Stimulated activated CD8-positive, alpha-beta memory T cell treated with anti-CD3 and anti-CD28 coated beads, Interleukin-4, amount 100 ng/mL, for 48 hours (primary cell): ENCODE measurements at regions not wholly inside any gene's neighbourhood (a gene's known extent, or its start where the extent isn't known, plus 50 kb on each side); places are given as distances from the start of the nearest gene placed in this dataset.
"Not testable (repeated sequence)": the region's sequence is repeated elsewhere in the genome, so short reads cannot be mapped to it uniquely, and the experiment has no call there.

Experiments used
- DNase-seq: peaks from one replicate; pipeline ENCODE4 v3.0.0-alpha.2; 2020

GRCh38 chr12:72723732-72724131 lies 451.6 kb downstream of the TRHDE start:
- DNase-seq: no peak

DNA sequence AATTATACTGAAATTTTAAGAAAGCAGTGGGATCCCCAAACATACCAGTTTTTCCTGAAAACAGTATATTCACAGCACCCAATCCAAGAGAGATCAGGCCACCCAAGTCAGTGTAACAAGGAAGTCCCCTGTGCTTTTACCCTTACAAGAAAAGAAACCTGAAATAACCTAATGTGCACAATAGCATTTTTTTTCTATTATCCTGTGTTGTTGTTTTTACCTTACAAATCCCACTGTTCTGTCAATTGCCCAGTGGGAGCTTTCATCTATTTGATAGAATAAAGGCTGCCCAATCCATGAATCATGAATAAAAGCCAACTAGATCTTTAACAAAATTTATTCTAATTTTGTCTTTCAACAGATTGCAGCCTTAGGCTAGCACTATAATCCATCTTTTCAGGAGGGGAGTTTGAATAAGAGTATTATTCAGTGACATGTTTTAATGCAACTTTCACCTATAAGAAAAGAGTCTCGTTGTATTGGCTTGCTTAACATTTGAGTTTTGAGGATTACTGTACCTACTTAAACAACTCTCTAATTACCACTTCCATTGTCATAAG lies 457.4 kb downstream of the TRHDE start:
- no peak for DNase-seq

DNA sequence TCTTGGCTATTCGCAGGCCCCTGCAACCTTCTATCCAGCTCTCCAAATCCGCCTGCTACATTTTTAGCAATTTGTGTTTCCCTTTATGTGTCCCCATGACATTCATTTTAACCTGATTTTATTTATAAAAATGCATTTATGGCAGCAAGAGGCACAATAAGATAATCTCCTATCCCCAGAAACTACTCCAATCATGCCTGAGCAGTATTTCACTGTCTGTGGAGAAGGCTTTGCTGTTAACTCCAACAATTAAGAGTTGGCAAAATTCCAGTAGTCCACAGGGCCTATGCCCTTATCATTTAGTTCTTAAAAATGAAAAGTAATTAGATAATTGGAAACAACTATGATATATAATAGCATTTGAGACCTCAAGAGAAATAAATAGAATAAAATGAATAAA lies 462.4 kb downstream of the TRHDE start:
- DNase-seq: no peak

DNA sequence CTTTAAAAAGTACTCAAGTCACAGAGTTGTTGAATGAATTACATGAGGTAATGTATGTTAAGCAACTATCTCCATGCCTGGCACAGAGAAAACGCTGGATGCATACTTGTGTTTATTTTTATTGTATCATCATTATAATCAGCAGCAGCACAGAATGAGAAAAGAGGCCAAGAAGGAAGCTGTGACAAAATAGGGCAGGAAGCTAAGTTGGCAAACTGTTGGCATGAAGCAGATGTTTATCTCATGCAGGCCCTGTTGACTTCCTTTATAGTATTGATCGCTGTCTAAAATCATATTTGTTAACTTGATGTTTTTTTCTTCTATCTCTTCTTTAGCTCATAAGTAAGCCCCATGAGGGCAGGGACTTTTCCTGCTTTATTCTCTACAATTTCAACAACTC lies 466.6 kb downstream of the TRHDE start:
- no peak for DNase-seq

DNA sequence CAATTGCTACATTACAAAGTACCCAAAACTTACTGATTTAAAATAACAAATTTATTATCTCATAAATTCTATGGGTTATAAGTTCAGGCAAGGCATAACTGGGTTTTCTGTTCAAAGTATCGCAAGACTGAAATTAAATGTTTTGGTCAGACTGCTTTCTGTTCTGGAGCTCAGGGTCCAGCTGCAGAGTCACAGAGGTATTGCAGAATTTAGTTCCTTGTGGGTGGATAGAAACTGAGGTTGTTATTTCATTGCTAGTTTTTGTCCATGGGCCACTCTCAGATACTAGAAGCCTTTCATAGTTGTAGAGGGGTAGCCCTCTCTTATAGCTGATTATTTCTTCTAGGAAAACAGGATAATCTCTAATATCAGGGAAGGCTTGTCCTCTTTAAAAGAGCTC lies 467.9 kb downstream of the TRHDE start:
- no peak for DNase-seq

DNA sequence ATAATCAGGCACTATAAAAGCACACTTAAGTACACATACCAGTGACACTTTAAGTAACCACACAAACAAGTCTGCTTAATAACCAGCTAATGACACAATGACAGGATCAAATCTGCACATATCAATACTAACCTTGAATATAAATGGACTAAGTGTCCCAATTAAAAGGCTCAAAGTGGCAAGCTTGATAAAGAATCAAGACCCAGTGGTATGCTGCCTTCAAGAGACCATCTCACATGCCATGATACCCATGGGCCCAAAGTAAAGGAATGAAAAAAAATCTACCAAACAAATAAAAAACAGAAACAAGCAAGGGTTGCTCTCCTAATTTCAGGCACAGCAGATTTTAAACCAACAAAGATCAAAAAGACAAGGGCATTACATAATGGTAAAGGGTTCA lies 470.4 kb downstream of the TRHDE start:
- DNase-seq: no peak

DNA sequence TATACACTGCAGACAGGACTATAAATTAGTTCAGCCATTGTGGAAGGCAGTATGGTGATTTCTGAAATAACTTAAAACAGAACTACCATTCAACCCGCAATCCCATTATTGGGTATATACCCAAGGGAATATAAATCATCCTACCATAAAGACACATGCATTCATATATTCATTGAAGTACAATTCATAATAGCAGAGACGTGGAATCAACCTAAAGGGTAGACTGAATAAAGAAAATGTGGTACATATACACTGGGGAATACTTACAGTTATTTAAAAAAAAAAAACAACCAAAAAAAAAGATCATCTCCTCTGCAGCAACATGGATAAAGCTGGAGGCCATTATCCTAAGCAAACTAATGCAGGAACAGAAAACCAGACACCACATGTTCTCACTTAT lies 473.9 kb downstream of the TRHDE start:
- no peak for DNase-seq

DNA sequence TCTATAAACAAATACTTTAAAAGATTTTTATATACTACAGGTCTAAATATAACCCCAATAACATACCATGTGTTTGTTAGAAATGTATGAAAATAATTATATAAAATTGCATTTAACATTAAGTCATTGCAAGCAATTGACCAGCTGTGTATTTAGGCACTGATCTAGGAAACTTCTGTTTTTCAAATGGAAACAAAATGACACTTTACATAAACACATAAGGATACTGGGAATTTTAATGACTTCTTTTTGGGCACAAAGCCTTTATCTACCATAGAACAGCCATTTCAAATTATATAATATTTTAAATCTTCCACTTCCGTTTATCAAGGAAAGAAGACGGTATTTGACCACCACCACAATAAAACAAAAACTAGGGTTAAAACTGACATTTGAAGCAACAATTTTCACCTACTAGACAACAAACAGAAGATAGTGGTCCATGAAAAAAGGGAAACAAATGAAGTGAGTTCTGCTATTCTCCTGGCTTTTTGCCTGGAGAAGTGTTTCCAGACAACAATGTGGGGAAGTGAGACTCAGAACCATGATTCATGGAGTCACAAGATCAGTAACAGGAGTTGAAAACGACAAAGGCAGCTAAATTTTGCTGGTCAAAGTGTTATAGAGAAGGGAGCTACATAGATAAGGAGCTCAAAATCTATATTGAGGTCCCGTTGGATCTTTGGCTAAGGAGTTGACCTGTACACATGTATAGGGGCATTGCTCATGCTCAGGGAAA lies 475.1 kb downstream of the TRHDE start:
- no peak for DNase-seq

GRCh38 chr12:72748971-72749370 lies 476.8 kb downstream of the TRHDE start:
- DNase-seq: no peak

GRCh38 chr12:72753571-72753970 lies 481.4 kb downstream of the TRHDE start:
- no peak for DNase-seq

- DNase-seq: not testable (repeated sequence)
Observed at GRCh38 chr12:72754026-72754425, 481.9 kb downstream of the TRHDE start.

GRCh38 chr12:72766517-72766916 lies 494.3 kb downstream of the TRHDE start:
- no peak for DNase-seq

DNA sequence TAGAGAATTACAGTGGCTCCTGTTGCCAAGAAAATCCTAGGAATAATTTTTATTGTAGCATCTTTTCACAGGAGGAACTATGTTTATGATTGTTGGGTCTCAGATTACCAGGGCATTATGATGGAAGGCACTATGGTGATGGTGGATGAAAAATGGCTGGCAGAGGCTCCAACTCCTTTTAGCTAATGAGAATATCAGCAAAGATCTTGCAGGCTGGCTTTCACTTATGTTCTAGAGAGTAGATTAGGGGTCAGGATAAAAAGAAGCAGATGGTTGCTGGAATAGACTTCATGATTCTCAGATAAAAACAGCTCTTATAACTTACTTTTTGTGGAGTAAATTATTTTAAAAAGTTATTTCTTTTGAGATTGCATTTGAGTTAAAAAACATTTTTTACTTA lies 501.9 kb downstream of the TRHDE start:
- DNase-seq: no peak

GRCh38 chr12:72777806-72778205 lies 505.6 kb downstream of the TRHDE start:
- no peak for DNase-seq

DNA sequence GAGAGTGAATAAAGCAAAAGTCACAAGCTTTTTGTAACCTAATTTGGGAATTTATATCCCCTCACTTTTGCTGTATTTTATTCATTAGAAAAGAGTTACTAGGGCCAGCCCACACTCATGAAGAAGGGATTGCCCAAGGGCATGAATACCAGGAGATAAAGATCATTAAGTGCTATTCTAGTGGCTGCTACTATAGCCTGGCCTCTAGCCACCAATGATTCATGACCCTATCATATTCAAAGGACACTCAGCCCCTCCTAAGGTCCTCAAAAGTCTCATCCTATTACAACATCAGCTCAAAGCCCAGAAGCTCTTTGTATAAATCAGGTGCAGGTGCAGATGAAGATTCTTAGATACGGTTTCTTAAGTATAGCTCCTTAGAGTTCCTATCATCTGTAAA lies 518.1 kb downstream of the TRHDE start:
- no peak for DNase-seq

GRCh38 chr12:72792889-72793288 lies 520.7 kb downstream of the TRHDE start:
- no peak for DNase-seq

GRCh38 chr12:72793796-72794195 lies 521.6 kb downstream of the TRHDE start:
- no peak for DNase-seq

GRCh38 chr12:72815421-72815820 lies 543.3 kb downstream of the TRHDE start:
- DNase-seq: no peak

DNA sequence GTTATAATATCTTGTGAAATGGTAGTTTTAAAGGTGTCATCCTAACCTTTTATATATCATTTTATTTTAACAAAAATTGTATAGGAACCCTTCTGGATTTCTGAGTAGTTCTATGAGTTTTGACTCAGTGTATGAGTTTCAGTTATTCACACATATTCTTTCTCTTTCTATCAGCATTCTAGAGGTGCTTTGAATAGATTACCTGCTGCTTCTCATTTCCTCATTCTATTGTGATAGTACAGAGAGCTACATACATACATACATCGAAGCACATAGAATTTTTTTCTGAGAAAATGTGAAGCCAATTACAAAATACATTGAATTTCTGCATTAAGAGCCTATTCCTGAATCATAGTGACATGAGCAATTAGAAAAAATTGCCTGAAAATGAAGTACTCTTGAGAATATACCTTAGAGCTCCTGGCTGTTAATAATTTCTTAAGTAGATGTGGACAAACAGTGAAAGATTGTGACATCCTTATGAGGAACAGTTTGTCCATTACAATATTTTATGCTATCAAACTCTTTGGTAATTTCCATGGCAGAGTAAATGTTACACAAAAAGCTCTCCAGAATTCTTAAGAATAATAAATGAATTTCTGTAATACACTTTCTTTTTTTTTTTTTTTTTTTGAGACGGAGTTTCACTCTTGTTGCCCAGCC lies 556.6 kb downstream of the TRHDE start:
- no peak for DNase-seq

DNA sequence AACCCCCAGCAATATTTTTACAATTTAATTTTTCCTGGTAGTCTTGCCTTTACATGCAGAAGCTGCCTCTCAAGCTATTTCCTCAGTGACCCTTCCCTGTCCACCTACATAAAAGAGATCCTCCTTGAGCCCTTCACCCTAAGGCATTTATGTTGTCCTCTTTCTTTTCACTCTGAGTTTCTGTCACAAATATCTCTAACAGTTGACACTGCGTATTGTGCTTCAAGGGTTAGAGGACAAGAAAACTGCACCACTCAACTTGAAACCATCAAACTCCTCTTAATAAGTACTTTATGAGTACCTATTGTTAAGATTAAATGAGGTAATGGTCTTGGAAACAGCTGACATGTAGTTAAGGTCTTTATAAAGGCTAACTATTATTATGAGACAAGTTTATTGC lies 557.7 kb downstream of the TRHDE start:
- no peak for DNase-seq

DNA sequence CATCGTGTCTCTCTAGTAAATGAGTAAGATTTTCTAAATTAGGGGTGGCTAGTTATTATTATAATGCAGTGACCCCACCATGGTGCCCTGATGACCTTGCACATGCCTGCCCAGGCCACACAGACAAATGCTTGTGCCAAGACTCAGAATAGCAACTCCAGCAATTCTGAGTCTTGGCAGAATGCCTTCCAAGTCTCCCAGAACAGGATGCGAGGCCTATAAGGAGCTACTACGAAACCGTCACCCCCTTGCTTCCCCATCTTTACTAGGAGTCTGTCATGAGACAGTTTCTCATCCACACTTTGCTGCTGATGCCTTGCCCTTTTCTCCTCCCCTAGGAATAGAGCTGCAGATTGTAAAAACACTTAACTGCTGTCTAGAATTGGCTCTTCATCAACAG lies 559.9 kb downstream of the TRHDE start:
- no peak for DNase-seq

GRCh38 chr12:72836194-72836593 lies 564.0 kb downstream of the TRHDE start:
- no peak for DNase-seq

DNA sequence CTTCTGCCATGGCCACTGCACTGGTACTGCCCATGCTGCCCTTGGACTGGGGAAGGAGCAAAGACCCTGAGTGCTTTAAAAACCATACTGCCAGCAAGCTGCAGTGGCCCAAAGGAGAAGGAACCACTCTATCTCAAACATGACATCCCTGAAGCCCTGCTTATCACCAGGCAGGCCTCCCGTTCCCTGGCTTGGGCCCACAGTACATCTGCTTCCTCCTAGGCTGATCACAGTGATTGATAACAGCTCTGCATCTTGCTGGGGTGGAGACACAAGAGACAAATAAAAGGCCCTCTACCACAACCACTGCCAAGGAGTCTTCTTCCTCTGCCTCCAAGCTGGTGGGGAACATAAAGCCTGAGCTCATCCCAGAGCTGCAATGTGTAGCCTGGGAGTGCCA lies 567.5 kb downstream of the TRHDE start:
- DNase-seq: no peak

DNA sequence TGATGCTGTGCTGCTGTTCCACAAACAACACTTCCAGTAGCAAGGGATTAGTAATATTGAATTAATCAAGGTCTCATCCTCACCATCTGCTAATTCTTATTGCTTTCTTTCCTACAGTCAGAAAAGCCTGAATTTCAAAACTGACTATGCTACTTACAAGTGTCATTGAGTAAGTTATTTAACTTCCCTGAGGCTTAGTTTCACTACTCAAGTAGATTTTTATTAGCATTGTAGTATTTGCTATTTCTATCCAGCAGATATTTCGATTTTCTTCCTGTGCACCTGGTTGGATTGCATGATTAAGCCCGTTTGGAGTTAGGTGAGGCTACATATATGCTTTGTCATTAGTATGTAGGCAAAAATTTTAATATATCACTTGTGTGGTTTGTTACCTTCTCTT lies 591.5 kb downstream of the TRHDE start:
- no peak for DNase-seq

- DNase-seq: no peak
Observed at GRCh38 chr12:72865921-72866320, 593.8 kb downstream of the TRHDE start.
